AG04449 (cell line): ENCODE measurements at regions not wholly inside any gene's neighbourhood (a gene's known extent, or its start where the extent isn't known, plus 50 kb on each side); places are given as distances from the start of the nearest gene placed in this dataset.

ENCODE experiments used
- CTCF ChIA-PET: fragments of 350-600 bp; formaldehyde crosslinking; extraction: SDS; loops from one replicate; lab custom pipeline; 2021; ENCODE audit warnings: antibody characterized with exemption; lab: Yijun Ruan, JAX
- POLR2A ChIA-PET: fragments of 400-600, 350-600 bp; formaldehyde crosslinking; extraction: SDS; loops from one replicate; lab custom pipeline; 2020; ENCODE audit warnings: antibody characterized with exemption, inconsistent platforms; lab: Yijun Ruan, JAX
- DNase-seq: peaks from one replicate; pipeline ENCODE4 v3.0.0-alpha.2; 2010; ENCODE audit warnings: low read depth, low spot score
- H3K4me3 ChIP-seq: 2 replicates; pipeline ENCODE4 v1.5.1; 2011; ENCODE audit warnings: low read depth, mild to moderate bottlenecking, control low read depth, low read length
- CTCF ChIP-seq: IDR thresholded peaks from one replicate; pipeline ENCODE4 v1.5.1; 2011; ENCODE audit warnings: mild to moderate bottlenecking, moderate library complexity, low read length, control low read depth, inconsistent platforms; ENCODE audit not compliant: insufficient read depth; ENCODE audit errors: missing control alignments

- CTCF ChIA-PET = interaction anchor here (1.2 to 22.7 kb wide), 3 partner anchors 13 to 52 kb away, joined by 4 to 258 read pairs (median 5); no protein-coding TSS in a partner anchor
- no peak for DNase-seq
- H3K4me3 ChIP-seq = no peak overlapping the region
- POLR2A ChIA-PET = interaction anchor here (0.9 to 1.3 kb wide), 3 partner anchors 13 to 231 kb away, joined by 3 to 5 read pairs (median 3); no protein-coding TSS in a partner anchor
- no peak for TF ChIP-seq CTCF
Measured at GRCh38 chr1:201761178-201761577, 67.8 kb upstream of the IPO9 start.

- CTCF ChIA-PET = interaction anchor here (22.7 kb wide), 1 partner anchor 30 kb away, joined by 258 read pairs; no protein-coding TSS in a partner anchor
- no peak overlapping the region for H3K4me3 ChIP-seq
Measured at GRCh38 chr1:201761871-201762270, 67.1 kb upstream of the IPO9 start.

GRCh38 chr1:201762381-201762780, 66.6 kb upstream of the IPO9 start:
- POLR2A ChIA-PET = no interaction called here
- DNase-seq = no peak
- no peak overlapping the region for H3K4me3 ChIP-seq
- TF ChIP-seq CTCF = no peak
- CTCF ChIA-PET = interaction anchor here (22.7 kb wide), 1 partner anchor 30 kb away, joined by 258 read pairs; no protein-coding TSS in a partner anchor

More at GRCh38 chr1:201761871-201762270, 67.1 kb upstream of the IPO9 start:
- DNase-seq = no peak
- POLR2A ChIA-PET = interaction anchor here (1.0 kb wide), 1 partner anchor 231 kb away, joined by 5 read pairs; no protein-coding TSS in a partner anchor
- TF ChIP-seq CTCF = no peak

GRCh38 chr1:201763455-201764140, 65.4 kb upstream of the IPO9 start:
- CTCF ChIA-PET = interaction anchor here (0.6 to 22.7 kb wide), 10 partner anchors 10 to 233 kb away, joined by 3 to 258 read pairs (median 3); no protein-coding TSS in a partner anchor

GRCh38 chr1:201764166-201764565, 64.8 kb upstream of the IPO9 start:
- no peak for TF ChIP-seq CTCF
- ChIA-PET POLR2A (interaction anchor here (1.0 to 1.4 kb wide), 3 partner anchors 10 to 49 kb away, joined by 3 to 4 read pairs (median 4); no protein-coding TSS in a partner anchor), CTCF (interaction anchor here (0.6 to 22.7 kb wide), 10 partner anchors 10 to 233 kb away, joined by 3 to 258 read pairs (median 3); no protein-coding TSS in a partner anchor)
- DNase-seq = no peak
- H3K4me3 ChIP-seq = no peak overlapping the region

More at GRCh38 chr1:201763455-201764140, 65.4 kb upstream of the IPO9 start:
- DNase-seq = no peak
- TF ChIP-seq CTCF = no peak
- POLR2A ChIA-PET = interaction anchor here (1.0 to 1.4 kb wide), 3 partner anchors 10 to 49 kb away, joined by 3 to 4 read pairs (median 4); no protein-coding TSS in a partner anchor
- H3K4me3 ChIP-seq = no peak overlapping the region

GRCh38 chr1:201764579-201764978, 64.4 kb upstream of the IPO9 start:
- POLR2A ChIA-PET = interaction anchor here (1.0 to 1.4 kb wide), 2 partner anchors 9 to 16 kb away, joined by 4 read pairs; no protein-coding TSS in a partner anchor
- no peak overlapping the region for H3K4me3 ChIP-seq
- TF ChIP-seq CTCF = no peak
- CTCF ChIA-PET = interaction anchor here (0.9 to 22.7 kb wide), 6 partner anchors 11 to 234 kb away, joined by 3 to 258 read pairs (median 3); no protein-coding TSS in a partner anchor
- no peak for DNase-seq
